ENCODE measurements at regions not wholly inside any gene's neighbourhood (a gene's known extent, or its start where the extent isn't known, plus 50 kb on each side); places are given as distances from the start of the nearest gene placed in this dataset.

DNA sequence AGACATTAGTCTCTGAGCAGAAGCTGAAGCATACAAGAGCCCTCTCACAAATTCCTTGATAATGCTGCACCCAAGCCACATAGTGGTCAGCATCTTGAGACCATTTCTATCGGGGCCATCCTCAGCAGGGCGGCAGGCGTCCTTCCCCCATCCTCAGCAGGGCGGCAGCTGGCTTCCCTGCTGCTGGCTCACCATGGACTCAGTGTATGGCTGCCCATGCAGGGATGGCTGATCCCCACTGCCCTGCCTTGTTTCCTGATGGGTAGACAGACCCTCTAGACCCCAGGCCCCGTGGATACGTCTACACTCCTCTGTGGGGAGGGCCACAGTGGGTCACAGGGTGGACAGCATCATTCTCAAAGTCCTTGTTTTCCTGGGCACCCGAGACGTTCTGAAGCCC is 406.8 kb downstream of the TCERG1L start:
- TF ChIP-seq, protein P1, sequence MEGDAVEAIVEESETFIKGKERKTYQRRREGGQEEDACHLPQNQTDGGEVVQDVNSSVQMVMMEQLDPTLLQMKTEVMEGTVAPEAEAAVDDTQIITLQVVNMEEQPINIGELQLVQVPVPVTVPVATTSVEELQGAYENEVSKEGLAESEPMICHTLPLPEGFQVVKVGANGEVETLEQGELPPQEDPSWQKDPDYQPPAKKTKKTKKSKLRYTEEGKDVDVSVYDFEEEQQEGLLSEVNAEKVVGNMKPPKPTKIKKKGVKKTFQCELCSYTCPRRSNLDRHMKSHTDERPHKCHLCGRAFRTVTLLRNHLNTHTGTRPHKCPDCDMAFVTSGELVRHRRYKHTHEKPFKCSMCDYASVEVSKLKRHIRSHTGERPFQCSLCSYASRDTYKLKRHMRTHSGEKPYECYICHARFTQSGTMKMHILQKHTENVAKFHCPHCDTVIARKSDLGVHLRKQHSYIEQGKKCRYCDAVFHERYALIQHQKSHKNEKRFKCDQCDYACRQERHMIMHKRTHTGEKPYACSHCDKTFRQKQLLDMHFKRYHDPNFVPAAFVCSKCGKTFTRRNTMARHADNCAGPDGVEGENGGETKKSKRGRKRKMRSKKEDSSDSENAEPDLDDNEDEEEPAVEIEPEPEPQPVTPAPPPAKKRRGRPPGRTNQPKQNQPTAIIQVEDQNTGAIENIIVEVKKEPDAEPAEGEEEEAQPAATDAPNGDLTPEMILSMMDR (IDR thresholded peaks at IDR 0.05), result no peak
- no peak for TF ChIP-seq EP300 (IDR thresholded peaks at IDR 0.05)
